ENCODE measurements at regions not wholly inside any gene's neighbourhood (a gene's known extent, or its start where the extent isn't known, plus 50 kb on each side); places are given as distances from the start of the nearest gene placed in this dataset.

- TF ChIP-seq CTCF (conservative IDR thresholded peaks at IDR 0.05; ENCODE audit: low read length) (no peak), EZH2phosphoT487 (IDR thresholded peaks at IDR 0.05; ENCODE audit: borderline replicate concordance) (no peak)
Observed at GRCh38 chr13:62432295-62432694, 1016.6 kb upstream of the PCDH20 start.

Data from Loucy (cell line).